Natural killer cell treated with Interleukin-12 subunit alpha and Interleukin-12 subunit beta and Interleukin-15 and Interleukin-18, amount 100 ng/mL, for 72 hours (primary cell): ENCODE measurements at regions not wholly inside any gene's neighbourhood (a gene's known extent, or its start where the extent isn't known, plus 50 kb on each side); places are given as distances from the start of the nearest gene placed in this dataset.
"Not testable (repeated sequence)": the region's sequence is repeated elsewhere in the genome, so short reads cannot be mapped to it uniquely, and the experiment has no call there.

Experiments
- ATAC-seq, 2 donors: fragments of 150-1000 bp; cut with Tn5 transposase in 1 of 2; sonication (Bioruptor Pico), chemical (Tn5 transposase) in 1 of 2; 2 replicates each; pipeline ENCODE4 v1.10.0; 2021
- DNase-seq: peaks from one replicate; pipeline ENCODE4 v3.0.0; 2022; ENCODE audit warnings: low spot score
- H3K27ac Mint-ChIP-seq, 2 donors: 1 replicate in 1 of 2; 2 replicates in 1 of 2; pipeline ENCODE4 v1.8.0; 2022; ENCODE audit warnings: mixed read lengths in 2 of 2, mild to moderate bottlenecking in 1 of 2, moderate library complexity in 1 of 2
- H3K27me3 Mint-ChIP-seq, 2 donors: 1 replicate in 1 of 2; 2 replicates in 1 of 2; pipeline ENCODE4 v1.8.0; 2022; ENCODE audit warnings: mixed read lengths in 2 of 2
- H3K36me3 Mint-ChIP-seq: one replicate; pipeline ENCODE4 v1.8.0; 2022; ENCODE audit warnings: mixed read lengths
- H3K4me1 Mint-ChIP-seq, 2 donors: 1 replicate in 1 of 2; 2 replicates in 1 of 2; pipeline ENCODE4 v1.8.0; 2022; ENCODE audit warnings: low read depth in 2 of 2, mixed read lengths in 2 of 2, mild to moderate bottlenecking in 1 of 2
- H3K4me3 Mint-ChIP-seq: one replicate; pipeline ENCODE4 v1.8.0; 2022; ENCODE audit warnings: mixed read lengths
- H3K9me3 Mint-ChIP-seq: 2 replicates; pipeline ENCODE4 v1.8.0; 2022; ENCODE audit warnings: mixed read lengths

DNA sequence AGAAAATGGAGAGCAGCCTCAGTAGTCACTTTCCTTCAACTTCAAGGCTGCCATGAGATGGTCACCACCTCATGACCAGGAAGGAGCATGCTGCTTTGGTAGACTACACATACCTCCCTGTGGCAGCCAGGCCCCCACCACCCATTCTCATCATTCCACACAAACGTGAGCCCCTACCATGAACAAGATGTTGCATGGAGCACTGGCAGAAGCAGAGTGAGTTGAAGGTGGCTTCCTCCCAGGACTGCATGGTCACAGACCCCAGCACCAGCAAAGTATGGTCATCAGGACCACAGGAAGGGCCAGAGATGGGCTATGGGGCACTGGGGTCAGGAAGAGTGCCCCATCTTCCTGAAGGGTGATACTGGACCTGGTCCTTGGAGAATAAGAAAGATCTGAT lies 65.5 kb upstream of the FOXE1 start:
- H3K27ac Mint-ChIP-seq, result no peak overlapping the region
- peak; percentile 6 to 33 for ATAC-seq
- DNase-seq, result no peak
- no peaks in the 10 kb centered on the region for H3K36me3 Mint-ChIP-seq
- H3K4me3 Mint-ChIP-seq, result no peak overlapping the region
- peaks cover 16 to 33% of the 10 kb centered on the region in 2 donors for H3K27me3 Mint-ChIP-seq
- H3K9me3 Mint-ChIP-seq, result no peaks in the 10 kb centered on the region
- no peaks in the 10 kb centered on the region for H3K4me1 Mint-ChIP-seq

DNA sequence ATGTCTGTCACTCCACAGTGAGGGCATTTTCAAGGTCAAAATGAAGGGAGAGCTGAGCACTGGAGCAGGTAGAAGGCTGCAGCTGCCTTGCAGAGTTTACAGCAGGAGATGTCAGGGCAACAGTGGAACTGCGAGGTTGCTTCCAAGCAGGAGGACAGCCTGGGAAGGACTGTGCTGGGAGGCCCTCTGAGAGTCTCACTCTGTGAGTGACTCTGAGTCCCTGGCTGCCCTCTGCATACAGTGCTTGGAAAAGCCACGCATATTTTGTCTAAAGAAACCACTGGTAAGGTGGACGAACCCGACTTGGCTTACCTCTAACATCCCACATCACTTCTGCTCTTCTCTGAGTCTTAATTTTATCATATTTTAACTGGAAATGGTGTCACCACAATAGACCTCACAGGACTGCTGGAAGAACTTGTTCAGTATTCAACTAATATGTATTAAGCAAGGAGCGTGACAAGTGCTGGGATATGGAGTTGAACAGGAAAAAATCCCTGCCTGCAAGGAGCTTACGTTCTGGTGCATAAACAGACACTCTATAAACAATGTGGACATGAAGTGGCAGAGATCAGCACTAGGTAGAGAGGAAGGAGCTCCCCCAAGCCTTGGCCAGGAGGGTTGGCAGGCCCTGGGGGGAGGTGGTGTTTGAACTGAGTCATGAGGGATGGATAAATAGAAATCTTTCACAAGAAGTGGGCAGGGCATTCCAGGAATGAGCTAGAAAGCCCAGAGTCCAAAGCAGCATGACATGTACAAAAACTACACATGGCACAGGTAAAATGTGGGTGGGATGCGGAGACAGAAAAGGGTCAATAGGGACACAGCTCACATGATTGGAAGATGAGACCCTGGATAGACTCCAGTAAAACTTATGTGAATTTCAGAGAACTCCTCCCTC lies 64.0 kb upstream of the FOXE1 start:
- Mint-ChIP-seq H3K9me3 (no peaks in the 10 kb centered on the region), H3K4me1 (no peaks in the 10 kb centered on the region), H3K36me3 (no peaks in the 10 kb centered on the region), H3K27ac (no peak overlapping the region), H3K27me3 (peaks cover 11 to 23% of the 10 kb centered on the region in 2 donors), H3K4me3 (no peak overlapping the region)
- DNase-seq (no peak), ATAC-seq (no peak)

DNA sequence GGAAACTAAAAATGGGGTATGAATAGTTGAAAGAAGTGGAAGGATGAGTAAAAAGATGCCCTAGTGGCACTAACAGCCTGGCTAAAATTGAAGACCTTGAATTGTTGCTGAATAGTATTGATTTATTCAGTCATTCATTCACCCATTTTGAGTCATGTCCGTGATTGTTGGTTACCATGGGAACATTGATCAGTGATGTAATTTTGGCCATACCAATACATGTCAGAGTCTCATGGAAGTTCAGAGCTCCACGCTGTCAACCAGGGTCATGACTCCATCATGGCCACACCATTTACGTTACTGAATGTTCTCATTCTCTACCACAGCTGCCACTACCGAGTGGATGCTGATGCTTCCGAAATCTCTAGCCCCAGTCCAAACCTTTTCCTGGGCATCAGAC lies 62.5 kb upstream of the FOXE1 start:
- Mint-ChIP-seq H3K27ac (no peak overlapping the region), H3K27me3 (peaks cover 11 to 16% of the 10 kb centered on the region in 2 donors), H3K36me3 (no peaks in the 10 kb centered on the region), H3K4me3 (no peak overlapping the region), H3K9me3 (no peaks in the 10 kb centered on the region), H3K4me1 (no peaks in the 10 kb centered on the region)
- ATAC-seq (no peak), DNase-seq (no peak)

DNA sequence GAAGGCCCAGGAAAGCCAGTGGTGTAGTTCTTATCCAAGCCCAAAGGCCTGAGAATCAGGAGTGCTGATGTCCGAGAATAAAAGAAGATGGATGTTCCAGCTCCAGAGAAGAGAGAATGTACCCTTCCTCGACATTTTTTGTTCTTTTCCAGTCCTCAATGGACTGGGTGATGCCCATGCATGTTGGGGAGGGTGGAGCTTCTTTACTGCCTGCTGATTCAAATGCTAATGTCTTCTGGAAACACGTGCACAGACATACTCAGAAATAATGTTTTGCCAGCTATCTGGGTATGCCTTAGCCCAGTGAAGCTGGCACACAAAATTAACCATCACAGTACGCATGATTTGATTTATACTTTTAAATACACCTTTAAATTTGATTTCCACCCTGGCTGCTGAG lies 61.5 kb upstream of the FOXE1 start:
- no peak for ATAC-seq
- Mint-ChIP-seq H3K36me3 (no peaks in the 10 kb centered on the region), H3K4me1 (no peaks in the 10 kb centered on the region), H3K27ac (no peak overlapping the region), H3K4me3 (no peak overlapping the region), H3K9me3 (no peaks in the 10 kb centered on the region), H3K27me3 (peaks cover 9 to 16% of the 10 kb centered on the region in 2 donors)
- DNase-seq, result no peak

DNA sequence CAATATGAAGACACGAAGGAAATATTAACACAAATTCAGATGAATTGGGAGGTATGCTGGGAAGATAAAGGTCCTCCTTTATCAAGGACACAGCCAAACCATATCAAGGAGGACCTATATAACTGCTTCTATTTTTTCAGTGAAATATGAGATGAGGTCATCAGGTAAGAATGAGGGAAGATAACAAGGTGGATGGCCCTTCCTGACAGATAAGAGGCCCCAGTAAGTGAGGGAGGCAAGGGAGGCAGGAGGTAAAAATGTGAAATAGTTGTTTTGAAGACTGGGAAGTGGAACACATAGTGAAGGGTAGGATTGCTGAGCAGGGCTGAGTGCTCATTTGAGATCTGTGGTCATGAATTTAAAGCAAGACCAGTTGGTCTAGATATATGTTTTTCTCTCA lies 60.0 kb upstream of the FOXE1 start:
- H3K9me3 Mint-ChIP-seq, result no peaks in the 10 kb centered on the region
- no peak for DNase-seq
- no peaks in the 10 kb centered on the region for H3K4me1 Mint-ChIP-seq
- H3K27ac Mint-ChIP-seq, result no peak overlapping the region
- ATAC-seq, result no peak
- H3K27me3 Mint-ChIP-seq, result peaks cover 5 to 8% of the 10 kb centered on the region in 2 donors
- H3K36me3 Mint-ChIP-seq, result no peaks in the 10 kb centered on the region
- no peak overlapping the region for H3K4me3 Mint-ChIP-seq

DNA sequence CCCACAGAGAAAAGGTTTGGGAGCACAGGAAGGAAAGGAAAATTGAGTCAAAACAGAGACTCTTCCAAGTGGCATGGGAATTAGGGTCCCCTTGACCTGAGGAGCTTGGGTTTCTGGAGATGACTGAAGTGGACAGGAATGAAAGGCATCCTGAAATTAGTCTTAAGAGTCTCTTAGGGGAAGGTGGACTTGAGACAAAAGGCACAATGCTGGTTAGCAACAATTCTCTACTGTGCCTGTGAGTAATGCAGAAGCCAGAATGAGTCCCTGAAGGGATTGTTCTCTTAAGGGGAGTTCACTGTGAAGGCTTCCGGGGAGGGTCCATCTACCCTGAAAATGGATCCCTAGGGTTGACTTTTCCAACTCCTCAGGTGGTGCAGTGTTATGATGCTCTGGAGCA lies 58.4 kb upstream of the FOXE1 start:
- no peaks in the 10 kb centered on the region for H3K9me3 Mint-ChIP-seq
- no peak for ATAC-seq

DNA sequence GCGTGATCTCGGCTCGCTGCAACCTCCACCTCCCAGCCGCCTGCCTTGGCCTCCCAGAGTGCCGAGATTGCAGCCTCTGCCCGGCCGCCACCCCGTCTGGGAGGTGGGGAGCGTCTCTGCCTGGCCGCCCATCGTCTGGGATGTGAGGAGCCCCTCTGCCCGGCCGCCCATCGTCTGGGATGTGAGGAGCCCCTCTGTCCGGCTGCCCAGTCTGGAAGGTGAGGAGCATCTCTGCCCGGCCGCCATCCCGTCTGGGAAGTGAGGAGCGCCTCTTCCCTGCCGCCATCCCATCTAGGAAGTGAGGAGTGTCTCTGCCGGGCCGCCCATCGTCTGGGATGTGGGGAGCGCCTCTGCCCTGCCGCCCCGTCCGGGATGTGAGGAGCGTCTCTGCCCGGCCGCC lies 56.9 kb upstream of the FOXE1 start:
- not testable (repeated sequence) for H3K4me3 Mint-ChIP-seq, H3K27ac Mint-ChIP-seq, H3K36me3 Mint-ChIP-seq, DNase-seq, H3K27me3 Mint-ChIP-seq, ATAC-seq, H3K9me3 Mint-ChIP-seq, H3K4me1 Mint-ChIP-seq

More for the DNA sequence above, 58.4 kb upstream of the FOXE1 start:
- DNase-seq, result no peak
- Mint-ChIP-seq H3K4me3 (no peak overlapping the region), H3K27me3 (no peaks in the 10 kb centered on the region), H3K4me1 (no peaks in the 10 kb centered on the region), H3K36me3 (no peaks in the 10 kb centered on the region), H3K27ac (no peak overlapping the region)

DNA sequence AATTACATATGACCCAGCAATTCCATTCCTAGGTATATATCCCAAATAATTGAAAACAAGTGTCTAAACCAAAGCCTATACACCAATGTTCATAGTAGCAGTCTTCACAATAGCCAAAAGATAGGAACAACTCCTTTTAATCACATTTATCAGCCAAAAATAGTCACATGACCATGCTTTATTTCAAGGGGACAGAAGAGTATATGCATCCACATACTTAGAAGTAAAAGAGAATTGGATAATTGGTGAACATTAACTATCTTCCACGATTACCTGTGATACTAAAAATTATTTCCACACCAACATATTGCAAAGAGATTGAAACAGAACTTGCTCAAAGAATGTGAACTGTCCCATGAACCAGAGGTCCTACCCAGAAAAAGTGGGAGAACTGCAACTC lies 51.8 kb upstream of the FOXE1 start:
- Mint-ChIP-seq H3K27me3 (peaks cover 25 to 26% of the 10 kb centered on the region in 2 donors), H3K4me1 (peaks cover 5 to 11% of the 10 kb centered on the region in 2 donors), H3K36me3 (no peaks in the 10 kb centered on the region), H3K4me3 (no peak overlapping the region), H3K9me3 (no peaks in the 10 kb centered on the region), H3K27ac (no peak overlapping the region)
- DNase-seq (no peak), ATAC-seq (no peak)

DNA sequence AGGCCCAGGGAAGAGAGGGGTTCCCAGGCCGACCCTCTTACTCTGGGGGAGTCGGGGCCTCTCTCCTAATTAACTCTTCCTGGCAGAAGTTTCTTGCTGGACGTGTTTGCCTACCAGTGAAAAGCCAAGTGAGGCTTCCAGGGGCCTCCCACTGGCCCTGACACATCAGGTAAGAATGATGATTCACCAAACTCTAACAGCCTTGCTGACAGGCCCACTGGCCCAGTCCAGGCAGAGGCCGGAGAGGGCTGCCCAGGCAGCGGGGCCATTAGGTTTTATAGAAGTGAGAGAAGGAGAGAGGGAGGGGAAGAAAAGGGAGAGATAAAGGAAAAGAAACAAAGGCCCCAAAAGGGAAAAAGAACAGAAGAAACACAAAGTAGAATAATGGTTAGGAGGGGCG lies 50.8 kb upstream of the FOXE1 start:
- H3K36me3 Mint-ChIP-seq, result no peaks in the 10 kb centered on the region
- H3K27ac Mint-ChIP-seq, result peak overlapping the region in 1 of 2 donors; percentile 76
- ATAC-seq (no peak), DNase-seq (no peak)
- peak overlapping the region; percentile 79 for H3K4me3 Mint-ChIP-seq
- H3K9me3 Mint-ChIP-seq, result no peaks in the 10 kb centered on the region
- peaks cover 5 to 11% of the 10 kb centered on the region in 2 donors for H3K4me1 Mint-ChIP-seq
- peaks cover 26 to 32% of the 10 kb centered on the region in 2 donors for H3K27me3 Mint-ChIP-seq

DNA sequence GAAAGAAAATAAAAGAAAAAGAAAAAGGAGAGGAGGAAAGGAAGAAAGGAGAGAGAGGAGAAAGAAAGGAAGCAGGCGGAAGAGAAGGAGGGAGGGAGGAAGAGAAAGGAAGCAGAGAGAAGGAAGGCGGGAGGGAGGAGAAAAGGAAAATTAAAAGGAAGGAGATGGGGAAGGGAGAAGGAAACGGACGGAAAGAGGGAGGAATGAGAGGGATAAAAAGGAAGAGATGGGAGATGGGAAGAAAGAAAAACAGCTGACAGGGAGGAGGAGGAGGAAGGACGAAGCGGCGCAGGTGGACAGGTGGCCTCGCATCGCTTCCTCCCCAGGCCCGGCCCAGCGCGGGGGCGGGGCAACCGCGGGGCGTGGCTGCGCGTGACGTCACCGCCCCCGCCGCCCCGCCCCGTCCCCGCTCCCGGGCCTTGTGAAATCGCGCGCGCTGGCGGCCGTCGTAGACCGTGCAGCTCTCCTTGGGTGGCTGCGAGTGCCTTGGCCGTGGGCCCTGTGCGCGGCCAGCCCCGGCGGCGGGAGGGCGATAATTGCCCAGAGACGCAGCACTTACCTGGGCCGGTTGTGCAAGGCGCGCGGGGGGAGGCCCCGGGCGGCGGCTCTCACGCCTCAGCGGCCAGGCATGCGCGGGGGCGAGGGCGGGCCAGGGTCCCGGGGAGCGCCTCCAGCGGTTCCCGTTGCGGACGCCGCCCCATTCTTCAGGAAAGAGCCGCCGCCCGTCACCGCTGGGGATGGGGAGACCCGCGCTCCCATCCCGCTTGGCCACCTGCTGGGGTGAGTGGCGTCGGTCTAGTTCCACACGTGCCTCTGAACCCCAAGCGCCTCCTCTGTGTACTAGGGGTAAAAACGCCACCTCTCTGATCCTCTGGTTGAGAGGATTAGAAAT lies 49.6 kb upstream of the FOXE1 start:
- peak; percentile 91 to 94 for ATAC-seq
- Mint-ChIP-seq H3K9me3 (no peaks in the 10 kb centered on the region), H3K4me3 (peak overlapping the region; percentile 79), H3K27me3 (peaks cover 28 to 32% of the 10 kb centered on the region in 2 donors), H3K27ac (peak overlapping the region in 1 of 2 donors; percentile 76), H3K4me1 (peaks cover 5 to 11% of the 10 kb centered on the region in 2 donors), H3K36me3 (no peaks in the 10 kb centered on the region)
- peak; percentile 83 for DNase-seq
